Colonic mucosa (tissue), 4 donors: ENCODE measurements at regions not wholly inside any gene's neighbourhood (a gene's known extent, or its start where the extent isn't known, plus 50 kb on each side); places are given as distances from the start of the nearest gene placed in this dataset.

Experiments used
- DNase-seq: peaks from one replicate; pipeline ENCODE4 v3.0.0-alpha.2; 2020
- H3K27ac ChIP-seq: fragments of 200-600 bp; one replicate; pipeline ENCODE4 v1.8.0; 2021
- H3K27me3 ChIP-seq: fragments of 200-600 bp; one replicate; pipeline ENCODE4 v1.8.0; 2021
- H3K36me3 ChIP-seq: fragments of 200-600 bp; one replicate; pipeline ENCODE4 v1.8.0; 2021
- H3K4me1 ChIP-seq: fragments of 200-600 bp; one replicate; pipeline ENCODE4 v1.8.0; 2021; ENCODE audit warnings: mild to moderate bottlenecking
- H3K4me3 ChIP-seq: fragments of 200-600 bp; one replicate; pipeline ENCODE4 v1.8.0; 2021
- H3K9ac ChIP-seq, 2 donors: one replicate each; pipeline ENCODE4 v1.7.0; 2013; ENCODE audit warnings: control low read depth in 2 of 2, low read depth in 2 of 2, low read length in 2 of 2
- H3K9me3 ChIP-seq: fragments of 200-600 bp; one replicate; pipeline ENCODE4 v1.8.0; 2021
- intact Hi-C: fragments of 100-400 bp; cut with DNase I; formaldehyde crosslinking; loops from one replicate; pipeline ENCODE4 v1.14.1; 2022
- TF ChIP-seq, protein P1 (sequence below): fragments of 200-600 bp; IDR thresholded peaks from one replicate; pipeline ENCODE4 v1.8.0; 2022; ENCODE audit warnings: antibody characterized with exemption, mild to moderate bottlenecking
- donor health status: healthy.
- donor health status: DM: no; HTN: no; CAD: no.
- donor health status: DM: no; HTN: no; CAD: no.

DNA sequence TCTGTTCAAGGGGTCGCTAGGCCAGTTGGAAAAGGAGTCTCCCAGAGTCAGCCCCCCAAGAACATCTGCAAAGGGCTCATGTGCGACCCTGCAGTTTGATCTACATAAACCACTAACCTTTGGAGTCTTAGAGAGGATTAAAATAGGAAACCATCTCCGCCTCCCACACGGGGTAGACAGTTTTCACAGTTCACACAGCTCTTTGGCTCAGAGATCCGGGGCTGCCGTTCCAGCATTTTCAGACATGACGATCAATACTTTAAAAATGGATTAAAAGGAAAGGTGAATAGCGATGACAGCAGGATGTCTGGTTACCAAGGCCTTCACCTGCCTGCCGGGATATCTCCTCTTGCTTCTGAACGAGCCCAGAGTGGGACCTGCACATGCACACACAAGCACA, 59.8 kb upstream of the BCL11B start:
- no peaks in the 10 kb centered on the region for H3K36me3 ChIP-seq
- H3K9ac ChIP-seq = no peak overlapping the region
- H3K27me3 ChIP-seq = no peaks in the 10 kb centered on the region
- TF ChIP-seq, protein P1, sequence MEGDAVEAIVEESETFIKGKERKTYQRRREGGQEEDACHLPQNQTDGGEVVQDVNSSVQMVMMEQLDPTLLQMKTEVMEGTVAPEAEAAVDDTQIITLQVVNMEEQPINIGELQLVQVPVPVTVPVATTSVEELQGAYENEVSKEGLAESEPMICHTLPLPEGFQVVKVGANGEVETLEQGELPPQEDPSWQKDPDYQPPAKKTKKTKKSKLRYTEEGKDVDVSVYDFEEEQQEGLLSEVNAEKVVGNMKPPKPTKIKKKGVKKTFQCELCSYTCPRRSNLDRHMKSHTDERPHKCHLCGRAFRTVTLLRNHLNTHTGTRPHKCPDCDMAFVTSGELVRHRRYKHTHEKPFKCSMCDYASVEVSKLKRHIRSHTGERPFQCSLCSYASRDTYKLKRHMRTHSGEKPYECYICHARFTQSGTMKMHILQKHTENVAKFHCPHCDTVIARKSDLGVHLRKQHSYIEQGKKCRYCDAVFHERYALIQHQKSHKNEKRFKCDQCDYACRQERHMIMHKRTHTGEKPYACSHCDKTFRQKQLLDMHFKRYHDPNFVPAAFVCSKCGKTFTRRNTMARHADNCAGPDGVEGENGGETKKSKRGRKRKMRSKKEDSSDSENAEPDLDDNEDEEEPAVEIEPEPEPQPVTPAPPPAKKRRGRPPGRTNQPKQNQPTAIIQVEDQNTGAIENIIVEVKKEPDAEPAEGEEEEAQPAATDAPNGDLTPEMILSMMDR = no peak
- intact Hi-C loops = no loop called here
- no peaks in the 10 kb centered on the region for H3K9me3 ChIP-seq
- no peak overlapping the region for H3K4me3 ChIP-seq
- H3K27ac ChIP-seq = no peak overlapping the region
- H3K4me1 ChIP-seq = no peaks in the 10 kb centered on the region
- DNase-seq = no peak

DNA sequence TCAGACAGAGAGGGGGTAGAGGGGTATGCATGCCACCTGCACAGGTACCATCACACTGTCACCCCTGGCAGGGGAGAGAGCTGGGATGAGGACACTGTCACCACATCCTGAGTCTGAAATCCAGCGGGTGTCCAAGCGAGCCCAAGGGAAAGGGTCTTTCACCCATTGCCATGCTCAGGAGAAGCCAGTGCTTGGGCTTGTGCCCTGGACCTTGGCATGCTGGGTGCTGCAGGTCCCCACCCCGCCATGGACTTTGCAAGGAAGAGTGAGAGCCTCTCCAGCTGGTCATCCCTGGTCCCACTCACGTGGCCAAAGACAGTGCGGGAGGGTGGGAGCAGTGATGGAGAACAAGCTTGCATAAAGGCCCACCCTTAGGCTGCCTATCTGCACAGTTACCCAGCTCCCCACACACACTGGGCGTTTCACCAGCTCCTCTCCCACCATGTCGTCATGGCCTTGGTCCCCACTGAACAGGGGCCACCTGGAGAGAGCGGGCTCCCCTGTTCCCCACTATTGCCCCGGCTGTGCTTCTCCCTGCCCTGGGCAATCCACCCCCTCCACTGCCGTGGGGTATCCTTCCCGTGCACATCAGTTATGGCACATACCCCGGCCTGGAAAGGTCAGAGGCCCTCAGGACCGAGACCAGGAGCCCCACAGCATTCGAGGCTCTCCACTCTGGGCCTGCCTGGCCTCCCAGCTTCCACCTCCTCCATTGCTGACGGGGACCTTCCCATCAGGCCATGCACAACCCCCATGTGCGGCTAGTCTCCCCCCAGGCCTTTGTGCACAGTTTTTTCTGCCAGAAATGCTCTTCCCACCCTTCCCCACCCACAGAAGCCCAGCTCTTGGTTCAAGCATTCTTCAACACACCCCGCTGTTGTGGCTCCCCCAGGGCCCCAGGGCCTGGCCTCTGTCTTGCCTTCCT, 58.6 kb upstream of the BCL11B start:
- intact Hi-C loops = no loop called here
- Histone ChIP-seq H3K27me3 (no peaks in the 10 kb centered on the region), H3K9me3 (no peaks in the 10 kb centered on the region), H3K9ac (no peak overlapping the region), H3K4me3 (no peak overlapping the region), H3K36me3 (no peaks in the 10 kb centered on the region), H3K27ac (no peak overlapping the region), H3K4me1 (no peaks in the 10 kb centered on the region)
- TF ChIP-seq, protein P1 = no peak
- DNase-seq = no peak

DNA sequence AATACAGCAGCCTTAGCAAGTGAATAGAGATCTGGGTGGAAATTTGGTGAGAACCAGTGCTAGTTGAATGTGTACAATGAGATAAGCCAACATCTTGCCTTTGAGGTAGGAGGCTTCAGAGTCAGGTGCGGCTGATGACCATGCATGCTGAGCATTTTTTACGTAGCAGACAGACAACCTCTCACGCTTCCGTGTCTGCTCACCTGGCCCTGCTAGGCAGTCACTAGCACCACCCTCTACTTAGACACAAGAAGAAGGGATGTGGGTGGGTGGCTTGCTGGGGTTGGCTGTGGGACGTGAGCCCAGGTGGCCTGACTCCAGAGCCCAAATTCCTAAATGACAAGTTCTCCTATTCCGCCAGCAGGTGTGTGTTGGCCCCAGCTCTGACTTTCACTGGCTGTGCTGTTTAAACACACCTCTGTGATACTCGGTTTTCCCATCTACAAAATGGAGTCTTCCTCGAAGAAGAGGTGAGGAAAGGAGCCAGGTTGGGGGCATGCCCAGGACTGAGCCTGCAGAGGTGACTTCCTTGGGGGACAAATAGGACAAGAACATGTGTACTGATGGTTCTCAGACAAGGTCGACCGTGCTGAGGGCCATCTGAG, 57.8 kb upstream of the BCL11B start:
- no peak overlapping the region for H3K4me3 ChIP-seq
- no peaks in the 10 kb centered on the region for H3K9me3 ChIP-seq
- H3K4me1 ChIP-seq = no peaks in the 10 kb centered on the region
- DNase-seq = no peak
- TF ChIP-seq, protein P1 = no peak
- no peak overlapping the region for H3K27ac ChIP-seq
- intact Hi-C loops = no loop called here
- H3K9ac ChIP-seq = no peak overlapping the region
- no peaks in the 10 kb centered on the region for H3K27me3 ChIP-seq
- H3K36me3 ChIP-seq = no peaks in the 10 kb centered on the region

DNA sequence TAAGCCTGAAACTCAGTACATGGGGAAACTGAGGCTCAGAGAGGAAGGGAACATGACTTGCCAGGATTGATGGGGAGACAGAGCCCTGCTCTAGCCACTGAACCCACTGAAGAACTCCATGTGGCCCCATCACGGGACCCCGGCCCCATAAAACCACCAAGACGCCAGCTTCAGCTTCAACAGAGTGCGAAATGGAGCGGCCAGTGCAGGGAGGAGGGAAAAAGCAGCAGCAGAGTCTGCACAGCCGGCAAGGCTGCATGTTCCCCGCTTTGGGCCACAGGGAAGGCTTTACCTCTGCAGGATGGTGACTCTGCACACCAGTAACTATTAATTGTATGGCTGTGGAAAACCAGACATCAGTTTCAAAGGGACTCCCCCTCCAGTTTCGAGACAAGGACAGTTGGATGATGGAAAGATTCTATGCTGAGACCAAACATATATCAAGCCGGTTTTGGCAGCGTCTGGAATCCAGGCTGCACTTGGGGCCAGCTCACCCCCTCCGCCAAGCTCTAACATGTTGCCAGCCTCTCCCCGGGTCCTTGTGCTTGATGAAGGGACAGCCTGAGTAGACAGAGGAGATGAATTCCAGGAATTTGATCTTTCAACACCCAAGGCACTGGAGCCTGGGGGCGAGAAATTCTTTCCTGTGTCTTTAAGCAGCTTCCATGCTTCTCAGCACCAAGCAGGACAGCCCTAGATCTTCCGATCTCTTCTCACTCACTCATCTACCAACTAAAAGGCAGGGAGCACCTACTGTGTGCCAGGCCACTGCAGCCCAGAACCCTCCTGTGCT, 55.7 kb upstream of the BCL11B start:
- Histone ChIP-seq H3K9ac (no peak overlapping the region), H3K27me3 (no peaks in the 10 kb centered on the region), H3K4me3 (no peak overlapping the region), H3K27ac (no peak overlapping the region), H3K4me1 (no peaks in the 10 kb centered on the region), H3K36me3 (no peaks in the 10 kb centered on the region), H3K9me3 (no peaks in the 10 kb centered on the region)
- TF ChIP-seq, protein P1 = no peak
- peak; percentile 6 for DNase-seq
- intact Hi-C loops = no loop called here

DNA sequence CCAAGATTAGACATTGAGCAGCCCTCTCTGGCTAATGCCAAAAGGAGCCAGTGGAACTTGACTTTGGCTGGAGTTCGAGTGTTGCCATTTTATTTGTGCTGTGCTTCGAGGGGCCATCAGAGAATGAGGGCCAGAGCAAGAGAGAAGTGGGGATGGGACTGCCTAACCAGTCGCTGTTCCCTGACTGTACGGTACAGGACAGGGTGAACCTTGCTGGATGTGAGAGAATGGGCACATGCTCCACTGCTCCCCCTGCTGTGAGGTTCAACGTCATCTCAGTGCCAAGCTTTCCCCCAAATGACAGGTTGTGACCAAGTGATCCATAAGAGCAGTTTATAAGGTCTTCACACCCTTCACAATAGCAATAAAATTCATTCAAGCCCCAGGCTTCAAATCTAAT, 55.1 kb upstream of the BCL11B start:
- TF ChIP-seq, protein P1 = no peak
- DNase-seq = peak; percentile 20
- Histone ChIP-seq H3K9ac (no peak overlapping the region), H3K4me3 (no peak overlapping the region), H3K27me3 (no peaks in the 10 kb centered on the region), H3K36me3 (no peaks in the 10 kb centered on the region), H3K27ac (no peak overlapping the region), H3K4me1 (no peaks in the 10 kb centered on the region), H3K9me3 (no peaks in the 10 kb centered on the region)
- intact Hi-C loops = no loop called here
